ENCODE measurements at regions not wholly inside any gene's neighbourhood (a gene's known extent, or its start where the extent isn't known, plus 50 kb on each side); places are given as distances from the start of the nearest gene placed in this dataset.

DNA sequence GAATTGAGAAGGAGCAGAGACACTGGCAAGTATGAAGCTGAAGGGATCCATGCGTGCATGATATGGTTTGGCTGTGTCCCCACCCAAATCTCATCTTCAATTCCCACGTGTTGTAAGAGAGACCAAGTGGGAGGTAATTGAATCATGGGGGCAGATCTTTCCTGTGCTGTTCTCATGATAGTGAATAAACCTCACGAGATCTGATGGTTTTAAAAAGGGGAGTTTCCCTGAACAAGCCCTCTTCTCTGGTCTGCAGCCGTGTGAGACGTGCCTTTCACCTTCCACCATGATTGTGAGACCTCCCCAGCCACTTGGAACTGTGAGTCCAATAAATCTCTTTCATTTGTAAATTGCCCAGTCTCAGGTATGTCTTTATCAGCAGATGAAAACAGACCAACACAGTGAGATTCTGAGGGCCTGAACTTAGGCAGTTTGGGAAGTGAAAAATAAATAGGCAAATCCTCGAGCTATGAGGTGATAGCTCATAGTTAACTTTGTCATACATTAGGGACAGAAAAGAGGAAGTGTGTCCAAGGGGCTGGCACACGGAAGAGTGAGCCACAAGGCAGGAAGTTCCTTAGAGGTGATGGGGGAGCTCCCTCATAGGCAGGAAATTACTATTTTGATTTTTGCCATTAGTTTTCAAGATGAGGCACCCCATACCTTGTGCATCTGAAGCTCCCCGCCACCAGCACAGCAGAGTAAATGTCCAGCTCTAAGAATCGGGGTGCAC is 658.8 kb upstream of the ID2 start:
- TF ChIP-seq CTCF (IDR thresholded peaks at IDR 0.05) = no peak
- no peak for TF ChIP-seq POLR2A (IDR thresholded peaks at IDR 0.05)
- no peak for TF ChIP-seq POLR2AphosphoS5 (IDR thresholded peaks at IDR 0.05)
